Bronchial epithelial cell (primary cell): ENCODE measurements at regions not wholly inside any gene's neighbourhood (a gene's known extent, or its start where the extent isn't known, plus 50 kb on each side); places are given as distances from the start of the nearest gene placed in this dataset.
"Not testable (repeated sequence)": the region's sequence is repeated elsewhere in the genome, so short reads cannot be mapped to it uniquely, and the experiment has no call there.

Source experiments
- DNase-seq: peaks from one replicate; pipeline ENCODE4 v3.0.0-alpha.2; 2010; ENCODE audit warnings: low read depth
- FAIRE-seq: peaks from 2 replicates; lab custom pipeline; 2011; peaks lifted over from hg19 to GRCh38; lab: Jason Lieb, UNC
- H3K27me3 ChIP-seq: 2 replicates; pipeline ENCODE4 v1.5.1; 2011; ENCODE audit warnings: low read length; ENCODE audit not compliant: control insufficient read depth, insufficient read depth
- H3K36me3 ChIP-seq: 2 replicates; pipeline ENCODE4 v1.5.1; 2011; ENCODE audit warnings: low read length; ENCODE audit not compliant: control insufficient read depth, insufficient read depth
- H3K4me3 ChIP-seq: 2 replicates; pipeline ENCODE4 v1.5.1; 2011; ENCODE audit warnings: mild to moderate bottlenecking, low read depth, low read length, control low read depth
- TF ChIP-seq, protein P1 (sequence below): IDR thresholded peaks from 2 replicates; pipeline ENCODE4 v1.5.1; 2011; ENCODE audit warnings: mild to moderate bottlenecking, moderate library complexity, low read length, control low read depth, inconsistent platforms; ENCODE audit not compliant: insufficient read depth, severe bottlenecking

DNA sequence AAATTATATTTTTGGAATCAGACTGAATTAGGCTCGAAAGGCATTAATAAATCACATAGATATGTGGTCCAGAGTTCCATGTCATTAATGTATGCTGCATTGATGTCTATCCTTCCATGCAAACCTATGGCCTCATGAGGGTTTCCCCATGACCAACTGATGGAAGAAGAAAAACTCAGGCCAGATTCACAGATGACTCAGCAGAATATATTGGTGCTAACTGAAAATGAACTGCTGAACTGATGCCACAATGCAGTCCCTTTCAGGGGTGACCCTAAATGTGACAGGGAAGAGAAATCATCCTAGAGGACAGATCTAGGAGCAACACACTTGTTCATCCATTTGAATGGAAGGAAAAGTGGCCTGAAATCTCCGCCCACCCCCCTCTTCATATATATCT lies 110.5 kb upstream of the KCND3 start:
- DNase-seq: no peak

GRCh38 chr1:112105557-112105956 lies 116.1 kb upstream of the KCND3 start:
- no peak overlapping the region for H3K4me3 ChIP-seq
- FAIRE-seq: no peak
- no peak for DNase-seq
- TF ChIP-seq, protein P1, sequence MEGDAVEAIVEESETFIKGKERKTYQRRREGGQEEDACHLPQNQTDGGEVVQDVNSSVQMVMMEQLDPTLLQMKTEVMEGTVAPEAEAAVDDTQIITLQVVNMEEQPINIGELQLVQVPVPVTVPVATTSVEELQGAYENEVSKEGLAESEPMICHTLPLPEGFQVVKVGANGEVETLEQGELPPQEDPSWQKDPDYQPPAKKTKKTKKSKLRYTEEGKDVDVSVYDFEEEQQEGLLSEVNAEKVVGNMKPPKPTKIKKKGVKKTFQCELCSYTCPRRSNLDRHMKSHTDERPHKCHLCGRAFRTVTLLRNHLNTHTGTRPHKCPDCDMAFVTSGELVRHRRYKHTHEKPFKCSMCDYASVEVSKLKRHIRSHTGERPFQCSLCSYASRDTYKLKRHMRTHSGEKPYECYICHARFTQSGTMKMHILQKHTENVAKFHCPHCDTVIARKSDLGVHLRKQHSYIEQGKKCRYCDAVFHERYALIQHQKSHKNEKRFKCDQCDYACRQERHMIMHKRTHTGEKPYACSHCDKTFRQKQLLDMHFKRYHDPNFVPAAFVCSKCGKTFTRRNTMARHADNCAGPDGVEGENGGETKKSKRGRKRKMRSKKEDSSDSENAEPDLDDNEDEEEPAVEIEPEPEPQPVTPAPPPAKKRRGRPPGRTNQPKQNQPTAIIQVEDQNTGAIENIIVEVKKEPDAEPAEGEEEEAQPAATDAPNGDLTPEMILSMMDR: no peak
- H3K27me3 ChIP-seq: peaks cover 2% of the 10 kb centered on the region
- H3K36me3 ChIP-seq: no peaks in the 10 kb centered on the region

More for the DNA sequence above, 110.5 kb upstream of the KCND3 start:
- H3K4me3 ChIP-seq: no peak overlapping the region
- TF ChIP-seq, protein P1: no peak
- FAIRE-seq: no peak
- H3K36me3 ChIP-seq: no peaks in the 10 kb centered on the region
- H3K27me3 ChIP-seq: no peaks in the 10 kb centered on the region

- DNase-seq: peak; percentile 52
- TF ChIP-seq, protein P1: no peak
- FAIRE-seq: peak; percentile 62
These were observed 120.6 kb upstream of the KCND3 start for GRCh38 chr1:112110031-112110430.

DNA sequence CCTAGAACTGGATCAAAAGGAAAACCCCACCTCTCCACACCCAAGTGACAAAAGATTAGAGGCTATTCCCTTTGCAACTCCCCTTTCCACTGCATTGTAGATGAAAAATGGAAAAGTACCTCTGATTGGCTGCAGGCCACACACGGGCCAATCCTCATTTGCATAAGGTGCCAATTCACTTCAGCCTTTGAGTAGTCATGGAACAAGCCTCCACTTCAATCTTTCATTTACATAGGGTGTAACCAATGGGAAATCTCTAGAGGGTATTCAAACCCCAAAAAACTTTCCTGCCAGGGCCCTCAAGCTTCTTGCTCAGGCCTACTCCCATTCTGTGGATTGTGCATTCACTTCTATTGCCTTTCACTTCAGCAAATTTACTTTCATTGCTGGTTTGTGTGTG lies 122.3 kb upstream of the KCND3 start:
- FAIRE-seq (peak; percentile 52), DNase-seq (no peak)
- no peaks in the 10 kb centered on the region for H3K36me3 ChIP-seq
- TF ChIP-seq, protein P1: no peak
- H3K4me3 ChIP-seq: no peak overlapping the region
- peaks cover 2% of the 10 kb centered on the region for H3K27me3 ChIP-seq

More at GRCh38 chr1:112110031-112110430, 120.6 kb upstream of the KCND3 start:
- peaks cover 2% of the 10 kb centered on the region for H3K27me3 ChIP-seq
- no peaks in the 10 kb centered on the region for H3K36me3 ChIP-seq
- H3K4me3 ChIP-seq: no peak overlapping the region

GRCh38 chr1:112114540-112114939 lies 125.1 kb upstream of the KCND3 start:
- FAIRE-seq: no peak
- Histone ChIP-seq H3K36me3 (no peaks in the 10 kb centered on the region), H3K4me3 (no peak overlapping the region), H3K27me3 (peaks cover 2% of the 10 kb centered on the region)
- TF ChIP-seq, protein P1: no peak
- peak; percentile 40 for DNase-seq

- H3K4me3 ChIP-seq: no peak overlapping the region
- TF ChIP-seq, protein P1: no peak
- no peak for DNase-seq
- no peaks in the 10 kb centered on the region for H3K27me3 ChIP-seq
- no peaks in the 10 kb centered on the region for H3K36me3 ChIP-seq
- no peak for FAIRE-seq
These were observed 137.1 kb upstream of the KCND3 start for GRCh38 chr1:112126598-112126997.

DNA sequence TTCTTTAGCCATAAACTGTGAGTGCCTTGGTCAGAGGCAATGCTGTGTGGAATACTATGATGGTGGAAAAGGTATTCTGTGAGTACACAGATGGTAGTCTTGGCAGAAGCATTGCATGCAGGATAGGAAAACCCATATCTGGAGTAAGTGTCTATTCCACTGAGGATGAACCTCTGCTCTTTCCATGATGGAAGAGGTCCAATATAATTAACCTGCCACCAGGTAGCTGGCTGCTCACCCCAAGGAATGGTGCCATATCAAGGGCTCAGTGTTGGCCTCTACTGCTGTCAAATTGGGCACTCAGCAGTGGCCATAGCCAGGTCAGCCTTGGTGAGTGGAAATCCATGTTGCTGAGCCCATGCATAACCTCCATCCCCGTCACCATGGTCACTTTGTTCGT lies 138.1 kb upstream of the KCND3 start:
- not testable (repeated sequence) for DNase-seq, H3K27me3 ChIP-seq, H3K36me3 ChIP-seq, H3K4me3 ChIP-seq, FAIRE-seq
